Bronchial epithelial cell (primary cell): ENCODE measurements at regions not wholly inside any gene's neighbourhood (a gene's known extent, or its start where the extent isn't known, plus 50 kb on each side); places are given as distances from the start of the nearest gene placed in this dataset.

Experiments
- DNase-seq: peaks from one replicate; pipeline ENCODE4 v3.0.0-alpha.2; 2010; ENCODE audit warnings: low read depth
- FAIRE-seq: peaks from 2 replicates; lab custom pipeline; 2011; peaks lifted over from hg19 to GRCh38; lab: Jason Lieb, UNC
- H3K27me3 ChIP-seq: 2 replicates; pipeline ENCODE4 v1.5.1; 2011; ENCODE audit warnings: low read length; ENCODE audit not compliant: control insufficient read depth, insufficient read depth
- H3K36me3 ChIP-seq: 2 replicates; pipeline ENCODE4 v1.5.1; 2011; ENCODE audit warnings: low read length; ENCODE audit not compliant: control insufficient read depth, insufficient read depth
- H3K4me3 ChIP-seq: 2 replicates; pipeline ENCODE4 v1.5.1; 2011; ENCODE audit warnings: mild to moderate bottlenecking, low read depth, low read length, control low read depth
- CTCF ChIP-seq: IDR thresholded peaks from 2 replicates; pipeline ENCODE4 v1.5.1; 2011; ENCODE audit warnings: mild to moderate bottlenecking, moderate library complexity, low read length, control low read depth, inconsistent platforms; ENCODE audit not compliant: insufficient read depth, severe bottlenecking

- TF ChIP-seq CTCF, result no peak
- FAIRE-seq, result no peak
Measured at GRCh38 chr1:81490614-81491013, 310.1 kb upstream of the ADGRL2 start.

DNA sequence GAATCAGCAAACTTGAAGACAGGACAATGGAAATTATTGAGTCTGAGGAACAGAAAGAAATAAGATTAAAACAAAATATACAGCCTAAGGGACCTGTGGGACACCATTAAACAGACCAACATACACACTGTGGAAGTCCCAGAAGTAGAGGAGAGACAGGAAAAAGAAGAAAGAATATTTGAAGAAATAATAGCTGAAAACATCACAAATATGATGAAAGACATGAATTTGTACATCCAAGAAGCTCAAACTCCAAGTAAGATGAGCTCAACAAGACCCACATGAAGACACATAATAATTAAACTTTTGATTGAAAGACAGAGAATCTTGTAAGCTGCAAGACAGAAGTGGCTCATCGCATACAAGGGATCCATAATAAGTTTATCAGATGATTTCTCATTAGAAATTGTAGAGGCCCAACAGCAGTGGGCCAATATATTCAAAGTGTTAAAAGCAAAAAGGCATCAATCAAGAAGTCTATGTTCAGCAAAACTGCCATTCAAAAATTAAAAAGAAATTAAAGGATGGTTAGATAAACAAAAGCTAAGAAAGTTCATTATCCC lies 311.3 kb upstream of the ADGRL2 start:
- TF ChIP-seq CTCF, result no peak
- H3K4me3 ChIP-seq, result no peak overlapping the region
- H3K36me3 ChIP-seq, result no peaks in the 10 kb centered on the region
- H3K27me3 ChIP-seq, result no peaks in the 10 kb centered on the region
- FAIRE-seq, result no peak
- DNase-seq, result no peak

More at GRCh38 chr1:81490614-81491013, 310.1 kb upstream of the ADGRL2 start:
- no peak for DNase-seq
- no peaks in the 10 kb centered on the region for H3K36me3 ChIP-seq
- H3K4me3 ChIP-seq, result no peak overlapping the region
- H3K27me3 ChIP-seq, result no peaks in the 10 kb centered on the region

- FAIRE-seq (no peak), DNase-seq (no peak)
- no peaks in the 10 kb centered on the region for H3K27me3 ChIP-seq
- no peak overlapping the region for H3K4me3 ChIP-seq
- no peak for TF ChIP-seq CTCF
- no peaks in the 10 kb centered on the region for H3K36me3 ChIP-seq
Measured at GRCh38 chr1:81484284-81484683, 316.4 kb upstream of the ADGRL2 start.

DNA sequence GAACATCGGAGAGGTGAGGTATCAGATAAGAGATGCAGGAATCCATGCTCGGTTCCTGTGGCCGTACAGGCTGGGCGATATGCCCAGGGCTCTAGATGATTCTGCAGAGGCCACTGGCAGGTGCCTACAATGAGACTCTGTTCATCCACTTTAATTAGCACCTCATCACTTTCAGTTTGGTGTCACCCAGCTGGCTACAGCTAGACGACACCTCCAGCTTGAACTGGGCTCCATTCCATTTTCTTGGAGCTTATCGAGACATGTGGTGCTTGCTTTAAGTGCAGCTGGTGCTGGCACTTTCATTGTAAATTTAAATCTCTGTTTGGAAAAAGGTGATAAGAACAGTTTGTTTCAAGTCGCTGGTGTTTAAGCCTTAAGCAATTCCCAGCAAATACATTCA lies 322.5 kb upstream of the ADGRL2 start:
- FAIRE-seq (no peak), DNase-seq (no peak)
- TF ChIP-seq CTCF, result no peak
- Histone ChIP-seq H3K36me3 (no peaks in the 10 kb centered on the region), H3K4me3 (no peak overlapping the region), H3K27me3 (no peaks in the 10 kb centered on the region)

DNA sequence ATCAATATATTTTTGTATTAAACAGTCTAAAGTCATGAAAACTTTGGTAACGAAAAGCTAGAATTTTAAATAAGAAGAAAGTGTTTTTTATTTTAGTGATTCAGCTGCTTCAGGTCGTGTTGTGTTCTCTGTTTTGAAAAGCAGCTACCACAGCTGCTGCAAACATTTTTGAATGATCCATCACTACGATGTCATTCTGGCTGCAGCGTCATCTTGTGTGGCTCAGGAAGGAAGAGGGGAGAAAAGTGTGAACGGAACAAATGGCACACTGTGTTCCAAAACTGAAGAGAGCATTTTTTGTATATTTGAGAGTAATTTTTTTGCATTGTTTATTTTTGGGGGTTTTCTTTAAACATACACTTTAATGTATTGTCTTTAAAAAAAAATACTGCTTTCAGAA lies 323.0 kb upstream of the ADGRL2 start:
- Histone ChIP-seq H3K4me3 (no peak overlapping the region), H3K27me3 (no peaks in the 10 kb centered on the region), H3K36me3 (no peaks in the 10 kb centered on the region)
- TF ChIP-seq CTCF, result no peak
- FAIRE-seq (no peak), DNase-seq (no peak)

DNA sequence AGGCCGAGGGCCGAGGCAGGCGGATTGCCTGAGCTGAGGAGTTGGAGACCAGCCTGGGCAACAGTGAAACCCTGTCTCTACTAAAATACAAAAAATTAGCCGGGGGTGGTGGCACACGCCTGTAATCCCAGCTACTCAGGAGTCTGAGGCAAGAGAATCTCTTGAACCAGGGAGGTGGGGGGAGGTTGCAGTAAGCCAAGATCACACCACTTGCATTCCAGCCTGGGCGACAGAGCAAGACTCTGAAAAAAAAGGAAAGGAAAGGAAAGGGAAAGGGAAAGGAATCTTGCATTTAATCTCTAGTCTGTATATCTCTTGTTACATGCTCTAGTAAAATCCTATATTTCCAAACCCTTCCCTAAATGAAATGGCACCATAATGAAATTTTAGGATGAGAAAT lies 328.3 kb upstream of the ADGRL2 start:
- DNase-seq, result no peak
- no peaks in the 10 kb centered on the region for H3K36me3 ChIP-seq
- H3K4me3 ChIP-seq, result no peak overlapping the region
- no peak for TF ChIP-seq CTCF
- no peaks in the 10 kb centered on the region for H3K27me3 ChIP-seq
- FAIRE-seq, result no peak
